DOHH2 (cell line): ENCODE measurements at regions not wholly inside any gene's neighbourhood (a gene's known extent, or its start where the extent isn't known, plus 50 kb on each side); places are given as distances from the start of the nearest gene placed in this dataset.

Experiments used
- EZH2phosphoT487 ChIP-seq: fragments of 200-600 bp; sonication (generic); IDR thresholded peaks from 2 replicates; pipeline ENCODE4 v1.6.1; 2017; ENCODE audit warnings: borderline replicate concordance, mild to moderate bottlenecking, antibody characterized with exemption, low read length, moderate library complexity, mixed read lengths
- TF ChIP-seq, protein P1 (sequence below): fragments of 200-600 bp; sonication (generic); IDR thresholded peaks from one replicate; pipeline ENCODE4 v1.5.1; 2014; ENCODE audit warnings: antibody characterized with exemption, mild to moderate bottlenecking, low read depth, low read length; ENCODE audit not compliant: poor library complexity, severe bottlenecking

DNA sequence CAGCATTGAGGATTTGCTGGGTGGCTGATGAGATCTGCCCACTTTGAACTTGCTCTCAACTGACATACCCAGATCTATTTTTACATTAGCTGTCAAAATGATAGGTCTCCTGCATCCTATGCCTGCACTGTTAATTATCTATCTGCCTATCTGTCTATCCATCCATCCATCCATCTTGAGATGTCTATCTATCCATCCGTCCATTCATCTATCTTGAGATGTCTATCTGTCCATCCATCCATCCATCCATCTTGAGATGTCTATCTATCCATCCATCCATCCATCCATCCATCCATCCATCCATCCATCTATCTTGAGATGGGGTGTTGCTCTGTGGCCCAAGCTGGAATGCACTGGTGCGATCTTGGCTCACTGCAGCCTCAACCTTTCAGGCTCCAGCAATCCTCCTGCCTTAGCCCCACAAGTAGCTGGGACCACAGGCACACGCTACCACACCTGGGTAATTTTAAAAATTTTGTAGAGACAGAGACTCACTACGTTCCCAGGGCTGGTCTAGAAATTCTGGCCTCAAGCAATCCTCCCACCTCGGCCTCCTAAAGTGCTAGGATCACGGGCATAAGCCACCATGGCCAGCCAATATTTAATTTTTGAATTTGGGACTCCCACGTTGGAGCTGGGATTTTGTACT lies 159.4 kb upstream of the NSMCE3 start:
- TF ChIP-seq, protein P1, sequence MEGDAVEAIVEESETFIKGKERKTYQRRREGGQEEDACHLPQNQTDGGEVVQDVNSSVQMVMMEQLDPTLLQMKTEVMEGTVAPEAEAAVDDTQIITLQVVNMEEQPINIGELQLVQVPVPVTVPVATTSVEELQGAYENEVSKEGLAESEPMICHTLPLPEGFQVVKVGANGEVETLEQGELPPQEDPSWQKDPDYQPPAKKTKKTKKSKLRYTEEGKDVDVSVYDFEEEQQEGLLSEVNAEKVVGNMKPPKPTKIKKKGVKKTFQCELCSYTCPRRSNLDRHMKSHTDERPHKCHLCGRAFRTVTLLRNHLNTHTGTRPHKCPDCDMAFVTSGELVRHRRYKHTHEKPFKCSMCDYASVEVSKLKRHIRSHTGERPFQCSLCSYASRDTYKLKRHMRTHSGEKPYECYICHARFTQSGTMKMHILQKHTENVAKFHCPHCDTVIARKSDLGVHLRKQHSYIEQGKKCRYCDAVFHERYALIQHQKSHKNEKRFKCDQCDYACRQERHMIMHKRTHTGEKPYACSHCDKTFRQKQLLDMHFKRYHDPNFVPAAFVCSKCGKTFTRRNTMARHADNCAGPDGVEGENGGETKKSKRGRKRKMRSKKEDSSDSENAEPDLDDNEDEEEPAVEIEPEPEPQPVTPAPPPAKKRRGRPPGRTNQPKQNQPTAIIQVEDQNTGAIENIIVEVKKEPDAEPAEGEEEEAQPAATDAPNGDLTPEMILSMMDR, result no peak
- no peak for TF ChIP-seq EZH2phosphoT487
